HG02798 (cell line): ENCODE measurements at regions not wholly inside any gene's neighbourhood (a gene's known extent, or its start where the extent isn't known, plus 50 kb on each side); places are given as distances from the start of the nearest gene placed in this dataset.

Experiments used
- ATAC-seq: cut with Tn5 transposase; IDR thresholded peaks from one replicate; pipeline ENCODE4 v1.9.1; 2021; ENCODE audit warnings: mild to moderate bottlenecking; ENCODE audit not compliant: unreplicated experiment, poor library complexity

- ATAC-seq = no peak
Measured at GRCh38 chr15:69595009-69595791, 142.6 kb downstream of the RPLP1 start.

GRCh38 chr15:69597061-69597592 lies 144.5 kb downstream of the RPLP1 start:
- no peak for ATAC-seq

- ATAC-seq = no peak
Measured at GRCh38 chr15:69599271-69599670, 146.7 kb downstream of the RPLP1 start.

- no peak for ATAC-seq
Measured at GRCh38 chr15:69600556-69601085, 148.0 kb downstream of the RPLP1 start.

GRCh38 chr15:69601711-69602504 lies 149.3 kb downstream of the RPLP1 start:
- no peak for ATAC-seq

GRCh38 chr15:69602921-69603320 lies 150.3 kb downstream of the RPLP1 start:
- ATAC-seq = no peak

- ATAC-seq = no peak
Measured at GRCh38 chr15:69603369-69604071, 150.9 kb downstream of the RPLP1 start.

- ATAC-seq = no peak
Measured at GRCh38 chr15:69604072-69604411, 151.4 kb downstream of the RPLP1 start.

- no peak for ATAC-seq
Measured at GRCh38 chr15:69606144-69606543, 153.5 kb downstream of the RPLP1 start.

GRCh38 chr15:69606921-69607500 lies 154.4 kb downstream of the RPLP1 start:
- ATAC-seq = no peak

GRCh38 chr15:69608661-69609060 lies 156.0 kb downstream of the RPLP1 start:
- ATAC-seq = no peak

- ATAC-seq = no peak
Measured at GRCh38 chr15:69609176-69609575, 156.6 kb downstream of the RPLP1 start.

- ATAC-seq = no peak
Measured at GRCh38 chr15:69609776-69610175, 157.2 kb downstream of the RPLP1 start.

GRCh38 chr15:69610277-69610676 lies 157.7 kb downstream of the RPLP1 start:
- ATAC-seq = no peak

- ATAC-seq = no peak
Measured at GRCh38 chr15:69610858-69611257, 158.2 kb downstream of the RPLP1 start.

GRCh38 chr15:69612112-69612511 lies 159.5 kb downstream of the RPLP1 start:
- no peak for ATAC-seq

- ATAC-seq = no peak
Measured at GRCh38 chr15:69613182-69613581, 160.6 kb downstream of the RPLP1 start.

GRCh38 chr15:69613988-69614387 lies 161.4 kb downstream of the RPLP1 start:
- no peak for ATAC-seq

- ATAC-seq = no peak
Measured at GRCh38 chr15:69615736-69616135, 163.1 kb downstream of the RPLP1 start.

GRCh38 chr15:69616558-69616957 lies 163.9 kb downstream of the RPLP1 start:
- no peak for ATAC-seq
